NCI-H128 (cell line): ENCODE measurements at regions not wholly inside any gene's neighbourhood (a gene's known extent, or its start where the extent isn't known, plus 50 kb on each side); places are given as distances from the start of the nearest gene placed in this dataset.

ENCODE experiments used
- DNase-seq: peaks from one replicate; lab custom pipeline; 2025; ENCODE audit not compliant: unreplicated experiment; lab: John Stamatoyannopoulos, UW

DNA sequence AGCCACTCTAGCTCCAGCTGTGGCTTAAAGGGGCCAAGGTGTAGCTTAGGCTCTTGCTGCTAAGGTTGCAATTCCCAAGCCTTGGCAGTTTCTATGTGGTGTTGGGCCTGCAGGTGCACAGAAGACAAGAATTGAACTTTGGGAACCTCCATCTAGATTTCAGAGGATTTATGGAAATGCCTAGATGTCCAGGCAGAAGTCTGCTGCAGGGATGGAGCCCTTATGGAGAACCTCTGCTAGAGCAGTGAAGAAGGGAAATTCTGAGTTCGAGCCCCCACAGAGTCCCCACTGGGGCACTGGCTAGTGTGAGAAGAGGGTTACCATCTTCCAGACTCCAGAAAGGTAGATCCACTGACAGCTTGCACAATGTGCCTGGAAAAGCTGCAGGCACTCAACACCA, 694.7 kb downstream of the SLC16A7 start:
- no peak for DNase-seq

DNA sequence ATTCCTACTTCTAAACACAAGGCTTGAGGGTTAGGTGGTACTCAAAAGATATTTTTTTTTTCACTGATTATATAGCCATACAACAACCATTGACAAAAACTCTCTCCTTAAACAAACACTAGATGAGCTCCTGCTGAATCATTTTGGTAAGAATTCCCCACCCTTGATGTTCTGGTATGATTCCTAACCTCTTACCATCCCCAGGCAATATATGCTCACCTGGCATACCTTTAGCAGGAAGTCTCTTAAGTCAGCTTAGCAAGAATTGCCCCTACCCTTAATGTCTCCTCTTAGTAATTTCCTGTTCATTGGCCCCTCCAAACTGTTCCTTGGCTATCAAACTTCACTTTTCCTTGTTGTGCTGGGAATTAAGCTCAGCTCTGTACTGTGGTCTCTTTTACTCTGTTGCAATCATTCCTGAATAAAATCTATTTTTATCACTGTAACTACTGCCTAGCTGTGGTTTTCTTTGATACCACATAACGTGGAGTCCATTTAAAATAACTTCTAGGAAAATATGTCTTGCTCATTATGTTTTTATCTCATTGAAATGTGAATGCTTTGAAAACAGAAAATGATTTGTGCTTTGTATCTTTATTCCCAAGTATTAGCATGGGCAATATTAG, 712.6 kb downstream of the SLC16A7 start:
- DNase-seq, result no peak

- no peak for DNase-seq
These were observed 716.1 kb downstream of the SLC16A7 start for GRCh38 chr12:60311940-60312339.

DNA sequence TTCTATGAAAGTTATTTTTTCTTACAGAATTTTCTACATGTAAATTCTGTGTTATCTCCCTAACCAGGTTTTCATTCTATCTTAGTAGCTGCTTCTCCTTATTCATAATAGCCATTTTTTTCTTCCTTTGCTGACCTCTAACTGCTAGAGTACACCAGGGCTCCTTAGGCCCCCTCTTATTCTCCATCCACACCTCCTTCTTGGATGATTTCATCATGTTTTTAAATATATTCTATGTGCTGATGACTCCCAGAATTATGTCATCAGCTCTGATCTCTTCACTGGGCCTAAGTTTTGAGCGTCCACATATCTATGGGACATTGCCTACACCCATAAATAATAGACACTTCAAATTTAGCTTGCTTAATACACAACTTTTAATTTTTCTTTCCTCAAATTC, 721.5 kb downstream of the SLC16A7 start:
- DNase-seq, result no peak

- no peak for DNase-seq
These were observed 728.9 kb downstream of the SLC16A7 start for GRCh38 chr12:60324746-60325145.

- no peak for DNase-seq
These were observed 737.6 kb downstream of the SLC16A7 start for GRCh38 chr12:60333461-60333860.

- DNase-seq, result no peak
These were observed 739.9 kb downstream of the SLC16A7 start for GRCh38 chr12:60335745-60336144.

DNA sequence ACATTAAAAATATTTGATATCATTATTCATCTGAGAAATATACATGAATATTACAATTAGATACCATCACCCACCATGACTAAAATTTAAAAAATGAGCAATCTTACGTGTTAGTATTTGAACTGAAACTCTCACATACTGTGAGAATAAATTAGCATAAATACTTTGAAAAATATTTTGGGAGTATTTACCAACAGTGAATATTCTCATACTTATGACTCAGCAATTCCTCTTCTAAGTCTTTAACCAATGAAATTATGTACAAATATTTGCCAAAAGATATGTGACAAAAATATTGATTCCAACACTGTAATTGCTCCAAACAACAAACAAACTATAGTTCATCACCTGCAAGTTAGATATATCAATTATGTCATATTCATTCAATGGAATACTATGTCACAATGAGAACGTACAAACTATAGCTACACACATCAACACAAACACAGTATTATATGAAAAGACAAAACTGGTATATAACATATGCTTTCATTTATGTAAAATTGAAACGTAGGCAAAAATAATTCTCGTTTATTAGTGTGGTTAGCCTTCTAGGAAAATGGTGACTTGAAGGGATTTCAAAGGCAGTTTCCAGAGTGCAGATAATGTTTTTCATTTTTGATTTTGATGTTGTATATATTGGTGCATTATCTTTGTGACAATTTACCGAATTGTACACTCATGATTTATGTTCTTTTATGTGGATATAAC, 742.2 kb downstream of the SLC16A7 start:
- DNase-seq, result no peak

GRCh38 chr12:60345442-60345841, 749.6 kb downstream of the SLC16A7 start:
- DNase-seq, result no peak

DNA sequence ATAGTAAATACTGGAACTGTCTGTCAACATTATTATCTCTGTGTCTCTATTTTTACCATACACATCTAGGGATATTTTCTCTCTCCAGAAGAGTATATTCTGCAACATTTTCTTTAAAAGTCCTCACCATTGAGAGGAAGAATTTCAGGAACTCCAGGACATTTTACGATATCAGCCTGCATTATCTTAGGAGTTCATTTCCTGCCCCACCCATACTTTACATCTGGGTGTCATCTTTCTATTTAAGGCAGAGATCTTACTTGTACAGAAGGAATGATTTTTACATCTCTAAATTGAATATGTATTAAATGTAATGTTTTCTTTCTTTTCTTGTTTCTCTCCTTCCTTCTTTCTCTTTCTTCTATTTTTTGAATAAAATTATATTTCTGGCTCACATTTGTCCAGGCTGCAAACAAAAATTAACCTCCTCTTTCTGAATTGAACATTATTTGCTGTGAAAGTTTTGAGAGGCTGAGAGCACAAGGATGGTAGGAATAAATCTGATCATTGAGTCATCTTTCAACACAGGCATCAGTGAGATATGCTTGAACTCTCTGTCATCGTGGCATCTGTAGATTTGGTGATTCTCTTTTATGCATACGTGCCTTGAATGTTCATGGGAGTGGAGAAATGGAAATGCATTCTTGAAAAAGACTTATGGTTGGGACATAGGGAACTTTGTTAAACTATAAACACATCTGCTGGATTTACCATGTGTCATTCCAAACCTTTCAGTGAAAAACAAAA, 753.6 kb downstream of the SLC16A7 start:
- DNase-seq, result no peak

- DNase-seq, result no peak
These were observed 791.5 kb downstream of the SLC16A7 start for GRCh38 chr12:60387356-60387755.

DNA sequence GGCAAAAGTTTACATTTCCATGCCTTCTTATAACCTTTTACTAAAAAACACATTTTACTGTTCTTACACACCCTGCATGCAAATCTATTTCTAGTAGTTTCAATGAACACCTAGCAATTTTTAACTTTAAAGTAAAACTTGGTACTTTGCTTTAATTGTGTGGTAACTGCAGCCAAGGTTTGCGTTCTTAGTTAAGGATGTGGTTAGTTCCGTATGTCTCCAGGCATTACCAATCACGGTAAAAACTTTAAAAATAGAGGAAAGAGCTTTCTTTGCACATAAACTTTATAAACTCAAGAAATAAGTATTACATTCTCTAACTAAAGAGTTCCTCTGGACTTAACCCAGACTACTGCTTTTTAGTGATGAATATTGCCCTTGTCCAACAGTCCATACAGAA, 795.2 kb downstream of the SLC16A7 start:
- DNase-seq, result no peak

- no peak for DNase-seq
These were observed 796.0 kb downstream of the SLC16A7 start for GRCh38 chr12:60391791-60392190.

DNA sequence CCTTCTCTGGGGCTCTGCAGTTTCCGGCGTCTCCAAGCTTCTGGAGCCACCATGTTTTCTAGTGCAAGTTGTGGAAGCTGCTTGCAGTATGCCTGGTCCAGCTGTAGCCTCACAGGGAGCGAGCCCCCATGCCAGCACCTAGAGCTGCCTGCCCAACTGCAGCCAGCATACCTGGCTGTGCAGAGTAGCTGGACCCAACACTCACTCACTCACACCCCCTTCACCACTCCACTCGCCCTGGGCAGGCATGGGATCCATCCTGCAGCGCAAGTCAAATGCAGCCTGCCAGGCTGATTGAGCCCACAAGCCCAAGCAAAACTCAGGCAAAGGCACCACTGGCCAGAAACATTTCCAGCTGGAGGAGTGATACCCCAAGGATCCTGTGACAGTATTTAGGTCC, 797.3 kb downstream of the SLC16A7 start:
- DNase-seq, result no peak

DNA sequence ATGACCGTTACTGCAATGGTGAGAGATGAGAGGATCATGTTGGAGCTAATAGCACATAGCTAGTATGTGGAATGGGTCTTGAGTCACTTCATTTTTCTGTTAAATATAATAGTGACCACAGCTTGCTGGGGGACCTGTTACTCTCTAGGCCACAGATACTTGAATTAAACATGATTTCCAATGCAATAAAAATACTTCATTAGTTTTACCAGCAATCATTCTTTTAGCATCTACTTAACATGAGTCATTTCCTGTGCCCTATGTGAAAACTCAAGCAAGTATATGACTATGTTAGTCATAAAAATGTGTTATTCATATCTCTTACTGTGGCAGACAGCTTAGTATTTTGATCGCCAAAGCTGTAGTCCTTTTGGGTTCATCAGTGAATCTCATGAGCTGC, 798.8 kb downstream of the SLC16A7 start:
- DNase-seq, result no peak

GRCh38 chr12:60398547-60398946, 802.7 kb downstream of the SLC16A7 start:
- DNase-seq, result no peak

- no peak for DNase-seq
These were observed 803.2 kb downstream of the SLC16A7 start for GRCh38 chr12:60399064-60399463.

GRCh38 chr12:60402996-60403395, 807.2 kb downstream of the SLC16A7 start:
- no peak for DNase-seq

DNA sequence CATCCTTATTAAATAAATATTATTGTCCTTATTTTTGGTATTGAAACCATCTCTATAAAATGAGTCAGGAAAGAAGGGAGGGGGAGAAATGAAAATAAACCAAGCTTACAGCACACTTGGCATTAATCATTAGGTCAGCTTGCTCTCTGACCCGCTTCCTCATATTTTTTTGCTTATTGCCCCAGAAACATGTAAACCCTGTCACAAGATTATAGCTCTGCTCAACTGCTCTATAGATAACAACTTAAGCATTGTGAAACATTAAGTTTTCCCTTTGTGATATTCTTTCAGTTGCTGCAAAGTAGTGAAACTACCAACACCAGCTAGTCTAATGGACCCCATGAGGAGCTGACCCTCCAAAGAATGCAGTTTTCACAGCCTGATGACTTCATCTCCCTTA, 819.5 kb downstream of the SLC16A7 start:
- DNase-seq, result no peak

- DNase-seq, result no peak
These were observed 824.2 kb downstream of the SLC16A7 start for GRCh38 chr12:60419986-60420385.

- DNase-seq, result no peak
These were observed 825.9 kb downstream of the SLC16A7 start for GRCh38 chr12:60421741-60422140.

DNA sequence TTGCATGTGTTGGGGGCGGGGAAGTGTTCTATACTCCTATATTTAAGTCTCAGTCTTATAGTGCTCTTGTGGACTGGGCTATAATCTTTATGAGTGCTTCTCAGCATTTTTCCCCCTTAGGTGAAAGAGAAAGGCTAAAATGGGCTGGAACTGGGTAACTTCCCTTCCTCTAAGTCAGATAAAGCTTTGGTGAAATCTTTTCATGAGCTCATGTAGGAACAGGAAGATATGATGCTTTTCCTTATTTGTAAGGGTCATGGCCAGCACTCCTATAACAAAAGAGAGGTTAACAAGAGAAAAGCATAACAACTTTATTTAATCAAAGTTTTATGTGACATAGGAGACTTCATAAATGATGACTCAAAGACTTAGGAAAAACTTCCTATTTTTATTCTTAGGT, 841.5 kb downstream of the SLC16A7 start:
- DNase-seq, result no peak
